A673 (cell line): ENCODE measurements at regions not wholly inside any gene's neighbourhood (a gene's known extent, or its start where the extent isn't known, plus 50 kb on each side); places are given as distances from the start of the nearest gene placed in this dataset.

Source experiments
- BruUV-seq: library from RNA; stranded (reverse); fragments of 400-500 nt; replicated peaks from 2 replicates; lab custom pipeline; 2021; lab: Mats Ljungman, UMichigan
- CTCF ChIA-PET: fragments of 300-600 bp; sonication (Branson Sonifier 250); formaldehyde crosslinking; loops from one replicate; lab custom pipeline; 2022; ENCODE audit warnings: antibody characterized with exemption; lab: Charles Lee
- POLR2A ChIA-PET: fragments of 300-600 bp; sonication (Branson Sonifier 250); formaldehyde crosslinking; loops from one replicate; lab custom pipeline; 2022; ENCODE audit warnings: antibody characterized with exemption; ENCODE audit not compliant: low non-redundant PET; lab: Charles Lee
- DNase-seq: peaks from one replicate; pipeline ENCODE4 v3.0.0-alpha.2; 2015; ENCODE audit warnings: low spot score
- H3K27ac ChIP-seq: fragments of 200-600 bp; sonication (generic); 2 replicates; pipeline ENCODE4 v1.5.1; 2016; ENCODE audit warnings: mixed run types, low read depth, mild to moderate bottlenecking, mixed read lengths, antibody characterized with exemption, low read length; ENCODE audit not compliant: poor library complexity, severe bottlenecking
- H3K27me3 ChIP-seq: fragments of 200-600 bp; sonication (generic); replicated peaks from 2 replicates; pipeline ENCODE4 v1.6.1; 2017; ENCODE audit warnings: mixed run types, low read depth, mild to moderate bottlenecking, mixed read lengths, antibody characterized with exemption, low read length; ENCODE audit not compliant: insufficient read depth, poor library complexity
- H3K36me3 ChIP-seq: fragments of 200-600 bp; sonication (generic); 2 replicates; pipeline ENCODE4 v1.6.1; 2016; ENCODE audit warnings: mixed run types, mild to moderate bottlenecking, mixed read lengths, antibody characterized with exemption, low read length; ENCODE audit not compliant: insufficient read depth, poor library complexity, severe bottlenecking
- H3K4me1 ChIP-seq: fragments of 200-600 bp; sonication (generic); 2 replicates; pipeline ENCODE4 v1.6.1; 2017; ENCODE audit warnings: mixed run types, mild to moderate bottlenecking, mixed read lengths, antibody characterized with exemption, low read length; ENCODE audit not compliant: insufficient read depth, poor library complexity, severe bottlenecking
- H3K4me3 ChIP-seq: fragments of 200-600 bp; sonication (generic); 2 replicates; pipeline ENCODE4 v1.5.1; 2016; ENCODE audit warnings: low read depth, mixed run types, mild to moderate bottlenecking, mixed read lengths, low read length; ENCODE audit not compliant: poor library complexity, severe bottlenecking
- H3K9me3 ChIP-seq: fragments of 200-600 bp; sonication (generic); 2 replicates; pipeline ENCODE4 v1.6.1; 2016; ENCODE audit warnings: mixed run types, low read depth, mild to moderate bottlenecking, mixed read lengths, antibody characterized with exemption, low read length; ENCODE audit not compliant: poor library complexity, severe bottlenecking
- EZH2 ChIP-seq: fragments of 200-600 bp; sonication (generic); IDR thresholded peaks from 2 replicates; pipeline ENCODE4 v1.6.1; 2017; ENCODE audit warnings: borderline replicate concordance, low read depth, mild to moderate bottlenecking, mixed read lengths, antibody characterized with exemption, low read length; ENCODE audit not compliant: poor library complexity, severe bottlenecking
- intact Hi-C: fragments of 100-400 bp; cut with micrococcal nuclease; formaldehyde crosslinking; loops from one replicate; pipeline ENCODE4 v1.10.0; 2022; ENCODE audit not compliant: unreplicated experiment
- TF ChIP-seq, protein P1 (sequence below): fragments of 300-800, 200-600 bp; sonication (generic); conservative IDR thresholded peaks from 2 replicates; pipeline ENCODE4 v1.5.1; 2017; ENCODE audit warnings: low read depth, mild to moderate bottlenecking, antibody characterized with exemption, low read length, moderate library complexity, mixed read lengths

DNA sequence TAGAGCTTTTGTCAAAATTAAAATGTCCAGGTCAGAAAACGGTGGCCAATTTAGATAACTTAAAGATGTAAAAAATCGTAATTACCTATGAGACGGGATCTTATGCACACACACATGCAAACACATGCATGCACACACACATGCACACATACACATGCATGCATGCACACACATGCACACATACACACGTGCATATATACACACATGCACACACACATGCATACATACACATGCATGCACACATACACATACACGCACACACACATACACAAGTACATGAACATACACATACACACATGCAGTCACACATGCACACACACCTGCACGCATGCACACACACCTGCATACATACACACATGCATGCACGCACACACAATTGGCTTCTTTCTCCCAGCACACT, 362.0 kb downstream of the IRX1 start:
- Histone ChIP-seq H3K36me3 (no peaks in the 10 kb centered on the region), H3K9me3 (peaks cover 44% of the 10 kb centered on the region), H3K4me3 (no peak overlapping the region), H3K27me3 (no peaks in the 10 kb centered on the region), H3K27ac (no peak overlapping the region), H3K4me1 (no peaks in the 10 kb centered on the region)
- intact Hi-C loops = no loop called here
- no peak for TF ChIP-seq EZH2
- TF ChIP-seq, protein P1, sequence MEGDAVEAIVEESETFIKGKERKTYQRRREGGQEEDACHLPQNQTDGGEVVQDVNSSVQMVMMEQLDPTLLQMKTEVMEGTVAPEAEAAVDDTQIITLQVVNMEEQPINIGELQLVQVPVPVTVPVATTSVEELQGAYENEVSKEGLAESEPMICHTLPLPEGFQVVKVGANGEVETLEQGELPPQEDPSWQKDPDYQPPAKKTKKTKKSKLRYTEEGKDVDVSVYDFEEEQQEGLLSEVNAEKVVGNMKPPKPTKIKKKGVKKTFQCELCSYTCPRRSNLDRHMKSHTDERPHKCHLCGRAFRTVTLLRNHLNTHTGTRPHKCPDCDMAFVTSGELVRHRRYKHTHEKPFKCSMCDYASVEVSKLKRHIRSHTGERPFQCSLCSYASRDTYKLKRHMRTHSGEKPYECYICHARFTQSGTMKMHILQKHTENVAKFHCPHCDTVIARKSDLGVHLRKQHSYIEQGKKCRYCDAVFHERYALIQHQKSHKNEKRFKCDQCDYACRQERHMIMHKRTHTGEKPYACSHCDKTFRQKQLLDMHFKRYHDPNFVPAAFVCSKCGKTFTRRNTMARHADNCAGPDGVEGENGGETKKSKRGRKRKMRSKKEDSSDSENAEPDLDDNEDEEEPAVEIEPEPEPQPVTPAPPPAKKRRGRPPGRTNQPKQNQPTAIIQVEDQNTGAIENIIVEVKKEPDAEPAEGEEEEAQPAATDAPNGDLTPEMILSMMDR = no peak
- no peak for DNase-seq
- POLR2A ChIA-PET = no interaction called here
- CTCF ChIA-PET = no interaction called here
- BruUV-seq = no TSS peak

- no peak for TF ChIP-seq EZH2
- TF ChIP-seq, protein P1 = no peak
- CTCF ChIA-PET = no interaction called here
- POLR2A ChIA-PET = no interaction called here
- intact Hi-C loops = no loop called here
- Histone ChIP-seq H3K27ac (no peak overlapping the region), H3K9me3 (peaks cover 51% of the 10 kb centered on the region), H3K4me3 (no peak overlapping the region), H3K27me3 (no peaks in the 10 kb centered on the region), H3K4me1 (no peaks in the 10 kb centered on the region), H3K36me3 (no peaks in the 10 kb centered on the region)
- DNase-seq = no peak
- BruUV-seq = no TSS peak
Measured at GRCh38 chr5:3958389-3958788, 362.8 kb downstream of the IRX1 start.

- DNase-seq = no peak
- intact Hi-C loops = no loop called here
- no TSS peak for BruUV-seq
- no peak overlapping the region for H3K4me3 ChIP-seq
- no peaks in the 10 kb centered on the region for H3K27me3 ChIP-seq
- no peak for TF ChIP-seq EZH2
- TF ChIP-seq, protein P1 = no peak
- ChIA-PET CTCF (no interaction called here), POLR2A (no interaction called here)
- H3K4me1 ChIP-seq = no peaks in the 10 kb centered on the region
- H3K36me3 ChIP-seq = no peaks in the 10 kb centered on the region
- H3K9me3 ChIP-seq = peaks cover 44% of the 10 kb centered on the region
- no peak overlapping the region for H3K27ac ChIP-seq
Measured at GRCh38 chr5:3962113-3962512, 366.5 kb downstream of the IRX1 start.
